ENCODE measurements at regions not wholly inside any gene's neighbourhood (a gene's known extent, or its start where the extent isn't known, plus 50 kb on each side); places are given as distances from the start of the nearest gene placed in this dataset.
"Not testable (repeated sequence)": the region's sequence is repeated elsewhere in the genome, so short reads cannot be mapped to it uniquely, and the experiment has no call there.

GRCh38 chr1:29682171-29682918 lies 446.0 kb downstream of the PTPRU start:
- DNase-seq: peak; percentile 46

- DNase-seq: not testable (repeated sequence)
Measured at GRCh38 chr1:29681416-29681815, 445.1 kb downstream of the PTPRU start.

GRCh38 chr1:29679828-29680558 lies 443.7 kb downstream of the PTPRU start:
- no peak for DNase-seq

GRCh38 chr1:29679316-29679715 lies 443.0 kb downstream of the PTPRU start:
- no peak for DNase-seq

GRCh38 chr1:29677028-29678024 lies 441.0 kb downstream of the PTPRU start:
- DNase-seq: peak; percentile 7

GRCh38 chr1:29676496-29676895 lies 440.2 kb downstream of the PTPRU start:
- no peak for DNase-seq

- DNase-seq: no peak
Measured at GRCh38 chr1:29675481-29676263, 439.4 kb downstream of the PTPRU start.

GRCh38 chr1:29674627-29675326 lies 438.5 kb downstream of the PTPRU start:
- no peak for DNase-seq

GRCh38 chr1:29673669-29674626 lies 437.6 kb downstream of the PTPRU start:
- DNase-seq: no peak

GRCh38 chr1:29673228-29673500 lies 436.8 kb downstream of the PTPRU start:
- no peak for DNase-seq

- DNase-seq: peak; percentile 10
Measured at GRCh38 chr1:29672416-29673227, 436.3 kb downstream of the PTPRU start.

GRCh38 chr1:29671446-29672356 lies 435.4 kb downstream of the PTPRU start:
- DNase-seq: no peak

- DNase-seq: no peak
Measured at GRCh38 chr1:29670752-29671151, 434.4 kb downstream of the PTPRU start.

- DNase-seq: no peak
Measured at GRCh38 chr1:29669912-29670311, 433.6 kb downstream of the PTPRU start.

GRCh38 chr1:29669158-29669871 lies 433.0 kb downstream of the PTPRU start:
- no peak for DNase-seq

- no peak for DNase-seq
Measured at GRCh38 chr1:29668551-29669157, 432.3 kb downstream of the PTPRU start.

- DNase-seq: no peak
Measured at GRCh38 chr1:29667951-29668350, 431.6 kb downstream of the PTPRU start.

- no peak for DNase-seq
Measured at GRCh38 chr1:29664711-29665110, 428.4 kb downstream of the PTPRU start.

All from NCI-H524 treated with DMSO at 0.1 percent for 48 hours (cell line).